Lung (tissue), 11 donors: ENCODE measurements at regions not wholly inside any gene's neighbourhood (a gene's known extent, or its start where the extent isn't known, plus 50 kb on each side); places are given as distances from the start of the nearest gene placed in this dataset.
A peak's percentile ranks its signal among the peaks of the same experiment; 100 is the strongest.

ENCODE experiments used
- ATAC-seq: fragments of 200-7000 bp; cut with Tn5 transposase; one replicate; pipeline ENCODE4 v1.9.1; 2020; ENCODE audit warnings: moderate number of reproducible peaks; ENCODE audit not compliant: insufficient read depth, low FRiP score
- DNase-seq, 3 donors: peaks; one replicate each; pipeline ENCODE4 v3.0.0-alpha.2; 2013 to 2017
- H3K27ac ChIP-seq, 2 donors: one replicate each; pipeline ENCODE4 v1.5.1; 2013; ENCODE audit warnings: mild to moderate bottlenecking in 2 of 2, moderate library complexity in 2 of 2, control low read depth in 1 of 2, inconsistent platforms in 1 of 2, low read depth in 1 of 2, low read length in 1 of 2
- H3K27me3 ChIP-seq, 3 donors: one replicate each; pipeline ENCODE4 v1.5.1; 2013; ENCODE audit warnings: low read length in 2 of 3; ENCODE audit not compliant: control insufficient read depth in 3 of 3, insufficient read depth in 3 of 3
- H3K36me3 ChIP-seq, 4 donors: one replicate each; pipeline ENCODE4 v1.5.1; 2013; ENCODE audit warnings: low read length in 4 of 4, mild to moderate bottlenecking in 1 of 4, moderate library complexity in 1 of 4; ENCODE audit not compliant: control insufficient read depth in 4 of 4, insufficient read depth in 4 of 4
- H3K4me1 ChIP-seq, 5 donors: one replicate each; pipeline ENCODE4 v1.5.1; 2013; ENCODE audit warnings: low read length in 5 of 5, mild to moderate bottlenecking in 2 of 5, moderate library complexity in 1 of 5; ENCODE audit not compliant: control insufficient read depth in 5 of 5, insufficient read depth in 5 of 5
- H3K4me3 ChIP-seq: one replicate; pipeline ENCODE4 v1.5.1; 2013; ENCODE audit warnings: mild to moderate bottlenecking, control low read depth, moderate library complexity
- H3K9ac ChIP-seq, 2 donors: one replicate each; pipeline ENCODE4 v1.5.1; 2013; ENCODE audit warnings: low read length in 2 of 2, control low read depth in 1 of 2; ENCODE audit not compliant: insufficient read depth in 1 of 2
- H3K9me3 ChIP-seq, 4 donors: one replicate each; pipeline ENCODE4 v1.5.1; 2013; ENCODE audit warnings: low read length in 3 of 4, mild to moderate bottlenecking in 1 of 4, moderate library complexity in 1 of 4; ENCODE audit not compliant: control insufficient read depth in 4 of 4, insufficient read depth in 3 of 4
- CTCF ChIP-seq: IDR thresholded peaks from 2 replicates; pipeline ENCODE4 v1.5.1; 2012; ENCODE audit warnings: mild to moderate bottlenecking; ENCODE audit errors: control extremely low read depth, extremely low read depth
- WGBS, 2 donors: extraction: QIAGEN DNeasy Blood & Tissue Kit; methylation state at CpG; one replicate each; pipeline ENCODE4 v1.1.7; 2013; 5-methylcytosine and 5-hydroxymethylcytosine counted together
- donor health status: control.
- donor health status: control.
- donor health status: Bipolar disorder and iron deficiency.
- donor health status: healthy.
- donor health status: DM: yes; HTN: yes; CAD: no.

GRCh38 chr14:35985474-35986218, 159.5 kb downstream of the BRMS1L start:
- H3K36me3 ChIP-seq, result no peaks in the 10 kb centered on the region
- H3K9me3 ChIP-seq, result peaks cover 0 to 2% (median 0%) of the 10 kb centered on the region in 4 donors
- TF ChIP-seq CTCF, result no peak
- H3K4me3 ChIP-seq, result no peak overlapping the region
- ATAC-seq (no peak), DNase-seq (peak in 1 of 3 donors; percentile 8)
- 57 to 71% methylated on average over 5 of the region's 5 CpGs for WGBS, 2 donors
- H3K27me3 ChIP-seq, result no peaks in the 10 kb centered on the region
- no peak overlapping the region for H3K9ac ChIP-seq
- no peaks in the 10 kb centered on the region for H3K4me1 ChIP-seq
- H3K27ac ChIP-seq, result no peak overlapping the region

- no peaks in the 10 kb centered on the region for H3K36me3 ChIP-seq
- ATAC-seq, result no peak
- no peaks in the 10 kb centered on the region for H3K27me3 ChIP-seq
- 78 to 84% methylated on average over 6 of the region's 6 CpGs for WGBS, 2 donors
- no peaks in the 10 kb centered on the region for H3K9me3 ChIP-seq
- TF ChIP-seq CTCF, result no peak
- H3K27ac ChIP-seq, result no peak overlapping the region
- H3K9ac ChIP-seq, result no peak overlapping the region
- H3K4me1 ChIP-seq, result no peaks in the 10 kb centered on the region
- no peak overlapping the region for H3K4me3 ChIP-seq
- no peak for DNase-seq
These were observed 153.4 kb downstream of the BRMS1L start for GRCh38 chr14:35979531-35979930.

DNA sequence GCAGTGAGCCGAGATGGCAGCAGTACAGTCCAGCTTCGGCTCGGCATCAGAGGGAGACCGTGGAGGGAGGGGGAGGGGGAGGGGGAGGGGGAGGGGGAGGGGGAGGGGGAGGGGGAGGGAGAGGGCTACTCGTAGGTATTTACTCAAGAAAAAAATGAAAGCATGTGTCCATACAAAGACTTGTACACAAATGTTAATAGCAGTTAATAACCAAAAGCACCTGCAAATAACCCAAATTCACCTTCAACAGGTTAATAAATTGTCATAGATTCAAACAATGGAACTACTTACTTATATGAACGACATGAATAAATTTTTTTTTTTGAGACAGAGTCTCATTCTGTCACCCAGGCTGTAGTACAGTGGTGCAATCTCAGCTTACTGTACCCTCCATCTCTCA, 152.4 kb downstream of the BRMS1L start:
- TF ChIP-seq CTCF, result no peak
- DNase-seq (no peak), ATAC-seq (no peak)
- H3K4me3 ChIP-seq, result no peak overlapping the region
- no peaks in the 10 kb centered on the region for H3K4me1 ChIP-seq
- H3K27ac ChIP-seq, result no peak overlapping the region
- H3K27me3 ChIP-seq, result no peaks in the 10 kb centered on the region
- H3K9me3 ChIP-seq, result no peaks in the 10 kb centered on the region
- H3K9ac ChIP-seq, result no peak overlapping the region
- H3K36me3 ChIP-seq, result no peaks in the 10 kb centered on the region
- 75 to 82% methylated on average over 2 to 5 of the region's 6 CpGs for WGBS, 2 donors

DNA sequence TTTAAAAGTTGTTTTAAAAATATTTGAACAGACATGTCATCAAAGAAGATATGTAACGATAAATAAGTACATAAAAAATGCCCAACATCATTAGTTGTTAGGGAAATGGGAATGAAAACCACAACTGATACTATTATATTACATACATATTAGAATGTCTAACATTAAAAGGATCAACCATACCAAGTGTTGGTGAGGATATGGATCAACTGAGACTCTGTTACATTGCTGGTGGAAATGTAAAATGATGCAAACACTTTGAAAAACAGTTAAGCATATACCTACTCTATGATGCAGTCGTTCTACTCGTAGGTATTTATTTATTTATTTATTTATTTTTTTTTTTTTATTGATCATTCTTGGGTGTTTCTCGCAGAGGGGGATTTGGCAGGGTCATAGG, 149.7 kb downstream of the BRMS1L start:
- DNase-seq, result no peak
- no peak overlapping the region for H3K27ac ChIP-seq
- no peaks in the 10 kb centered on the region for H3K27me3 ChIP-seq
- no peak overlapping the region for H3K9ac ChIP-seq
- no peaks in the 10 kb centered on the region for H3K36me3 ChIP-seq
- WGBS, 2 donors, result 93 to 94% methylated on average over 3 to 4 of the region's 4 CpGs
- TF ChIP-seq CTCF, result no peak
- no peak overlapping the region for H3K4me3 ChIP-seq
- ATAC-seq, result no peak
- no peaks in the 10 kb centered on the region for H3K4me1 ChIP-seq
- H3K9me3 ChIP-seq, result no peaks in the 10 kb centered on the region
